ENCODE measurements at regions not wholly inside any gene's neighbourhood (a gene's known extent, or its start where the extent isn't known, plus 50 kb on each side); places are given as distances from the start of the nearest gene placed in this dataset.
A peak's percentile ranks its signal among the peaks of the same experiment; 100 is the strongest.
"Not testable (repeated sequence)": the region's sequence is repeated elsewhere in the genome, so short reads cannot be mapped to it uniquely, and the experiment has no call there.

DNA sequence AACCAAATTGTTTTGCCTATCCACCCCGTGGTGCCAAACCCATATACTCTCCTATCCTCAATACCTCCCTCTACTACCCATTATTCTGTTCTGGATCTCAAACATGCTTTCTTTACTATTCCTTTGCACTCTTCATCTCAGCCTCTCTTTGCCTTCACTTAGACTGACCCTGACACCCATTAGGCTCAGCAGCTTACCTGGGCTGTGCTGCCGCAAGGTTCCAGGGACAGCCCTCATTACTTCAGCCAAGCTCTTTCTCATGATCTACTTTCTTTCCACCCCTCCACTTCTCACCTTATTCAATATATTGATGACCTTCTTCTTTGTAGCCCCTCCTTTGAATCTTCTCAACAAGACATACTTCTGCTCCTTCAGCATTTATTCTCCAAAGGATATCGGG is 517.9 kb downstream of the IRS2 start:
- peaks cover 69% of the 10 kb centered on the region for H3F3A ChIP-seq (ENCODE audit: insufficient read depth, low read depth)
- peak overlapping the region; percentile 94 for H3K4me2 ChIP-seq
- peaks cover 56% of the 10 kb centered on the region for H3K36me3 ChIP-seq (ENCODE audit: low read depth)
- H3K9me2 ChIP-seq (ENCODE audit: insufficient read depth); POLR2A ChIA-PET (ENCODE audit: unreplicated experiment); CTCF ChIA-PET; H3K27me3 ChIP-seq (ENCODE audit: insufficient read depth, low read depth); DNase-seq; H4K20me1 ChIP-seq (ENCODE audit: insufficient read depth); H2AFZ ChIP-seq; intact Hi-C loops (cut with micrococcal nuclease; ENCODE audit: unreplicated experiment): not testable (repeated sequence)
- TSS peak; percentile 0 for BruUV-seq (replicated peaks)
- peak overlapping the region; percentile 100 for H3K27ac ChIP-seq
- peak overlapping the region; percentile 64 for H3K4me3 ChIP-seq
- H3K4me1 ChIP-seq (replicated peaks; ENCODE audit: insufficient read depth), result peaks cover 40% of the 10 kb centered on the region
- H3K79me2 ChIP-seq (ENCODE audit: low read depth), result peaks cover 84% of the 10 kb centered on the region
- peaks cover 11% of the 10 kb centered on the region for H3K9me3 ChIP-seq (ENCODE audit: insufficient read depth, low read depth)

DNA sequence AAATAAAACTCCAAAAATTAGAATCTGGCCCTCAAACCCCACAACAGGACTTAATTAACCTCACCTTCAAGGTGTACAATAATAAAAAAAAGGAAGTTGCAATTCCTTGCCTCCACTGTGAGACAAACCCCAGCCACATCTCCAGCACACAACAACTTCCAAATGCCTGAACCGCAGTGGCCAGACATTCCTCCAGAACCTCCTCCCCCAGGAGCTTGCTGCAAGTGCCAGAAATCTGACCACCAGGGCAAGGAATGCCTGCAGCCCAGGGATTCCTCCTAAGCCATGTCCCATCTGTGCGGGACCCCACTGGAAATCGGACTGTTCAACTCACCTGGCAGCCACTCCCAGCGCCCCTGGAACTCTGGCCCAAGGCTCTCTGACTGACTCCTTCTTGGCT is 519.0 kb downstream of the IRS2 start:
- BruUV-seq (replicated peaks); H3K9me3 ChIP-seq (ENCODE audit: insufficient read depth, low read depth); H3K9me2 ChIP-seq (ENCODE audit: insufficient read depth); intact Hi-C loops (cut with micrococcal nuclease; ENCODE audit: unreplicated experiment); H2AFZ ChIP-seq; H4K20me1 ChIP-seq (ENCODE audit: insufficient read depth); H3K27me3 ChIP-seq (ENCODE audit: insufficient read depth, low read depth): not testable (repeated sequence)
- Histone ChIP-seq H3K4me2 (peak overlapping the region; percentile 94), H3K4me3 (peak overlapping the region; percentile 64), H3K27ac (peak overlapping the region; percentile 100), H3K79me2 (ENCODE audit: low read depth) (peaks cover 85% of the 10 kb centered on the region), H3K36me3 (ENCODE audit: low read depth) (peaks cover 48% of the 10 kb centered on the region), H3K4me1 (replicated peaks; ENCODE audit: insufficient read depth) (peaks cover 40% of the 10 kb centered on the region), H3F3A (ENCODE audit: insufficient read depth, low read depth) (peaks cover 60% of the 10 kb centered on the region)
- DNase-seq, result peak in 1 of 2 experiments; percentile 53
- POLR2A ChIA-PET (ENCODE audit: unreplicated experiment), result interaction anchor here (0.6 kb wide), 2 partner anchors 86 to 265 kb away, joined by 4 read pairs; no protein-coding TSS in a partner anchor
- CTCF ChIA-PET, result interaction anchor here (0.6 kb wide), 1 partner anchor 126 kb away, joined by 3 read pairs; no protein-coding TSS in a partner anchor

DNA sequence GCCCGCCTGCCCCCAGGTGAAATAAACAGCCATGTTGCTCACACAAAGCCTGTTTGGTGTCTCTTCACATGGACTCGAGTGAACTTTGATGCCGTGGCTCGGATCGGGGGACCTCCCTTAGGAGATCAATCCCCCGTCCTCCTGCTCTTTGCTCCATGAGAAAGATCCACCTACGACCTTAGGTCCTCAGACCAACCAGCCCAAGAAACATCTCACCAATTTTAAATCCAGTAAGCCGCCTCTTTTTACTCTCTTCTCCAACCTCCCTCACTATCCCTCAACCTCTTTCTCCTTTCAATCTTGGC is 521.0 kb downstream of the IRS2 start:
- H3K27me3 ChIP-seq (ENCODE audit: insufficient read depth, low read depth); H3K9me3 ChIP-seq (ENCODE audit: insufficient read depth, low read depth); H3K9me2 ChIP-seq (ENCODE audit: insufficient read depth); CTCF ChIA-PET; BruUV-seq (replicated peaks); H4K20me1 ChIP-seq (ENCODE audit: insufficient read depth); H2AFZ ChIP-seq: not testable (repeated sequence)
- Histone ChIP-seq H3K27ac (peak overlapping the region; percentile 100), H3K36me3 (ENCODE audit: low read depth) (peaks cover 51% of the 10 kb centered on the region), H3K79me2 (ENCODE audit: low read depth) (peaks cover 90% of the 10 kb centered on the region), H3K4me2 (peak overlapping the region; percentile 94), H3K4me1 (replicated peaks; ENCODE audit: insufficient read depth) (peaks cover 37% of the 10 kb centered on the region), H3F3A (ENCODE audit: insufficient read depth, low read depth) (peaks cover 48% of the 10 kb centered on the region), H3K4me3 (peak overlapping the region; percentile 64)
- peak in 1 of 2 experiments; percentile 70 for DNase-seq
- intact Hi-C loops (cut with micrococcal nuclease; ENCODE audit: unreplicated experiment), result loop anchor here (1.0 to 2.0 kb wide), 3 partner anchors 55 to 304 kb away; no protein-coding TSS in a partner anchor
- POLR2A ChIA-PET (ENCODE audit: unreplicated experiment), result interaction anchor here (0.6 to 1.4 kb wide), 4 partner anchors 8 to 291 kb away, joined by 3 to 14 read pairs (median 5); no protein-coding TSS in a partner anchor

DNA sequence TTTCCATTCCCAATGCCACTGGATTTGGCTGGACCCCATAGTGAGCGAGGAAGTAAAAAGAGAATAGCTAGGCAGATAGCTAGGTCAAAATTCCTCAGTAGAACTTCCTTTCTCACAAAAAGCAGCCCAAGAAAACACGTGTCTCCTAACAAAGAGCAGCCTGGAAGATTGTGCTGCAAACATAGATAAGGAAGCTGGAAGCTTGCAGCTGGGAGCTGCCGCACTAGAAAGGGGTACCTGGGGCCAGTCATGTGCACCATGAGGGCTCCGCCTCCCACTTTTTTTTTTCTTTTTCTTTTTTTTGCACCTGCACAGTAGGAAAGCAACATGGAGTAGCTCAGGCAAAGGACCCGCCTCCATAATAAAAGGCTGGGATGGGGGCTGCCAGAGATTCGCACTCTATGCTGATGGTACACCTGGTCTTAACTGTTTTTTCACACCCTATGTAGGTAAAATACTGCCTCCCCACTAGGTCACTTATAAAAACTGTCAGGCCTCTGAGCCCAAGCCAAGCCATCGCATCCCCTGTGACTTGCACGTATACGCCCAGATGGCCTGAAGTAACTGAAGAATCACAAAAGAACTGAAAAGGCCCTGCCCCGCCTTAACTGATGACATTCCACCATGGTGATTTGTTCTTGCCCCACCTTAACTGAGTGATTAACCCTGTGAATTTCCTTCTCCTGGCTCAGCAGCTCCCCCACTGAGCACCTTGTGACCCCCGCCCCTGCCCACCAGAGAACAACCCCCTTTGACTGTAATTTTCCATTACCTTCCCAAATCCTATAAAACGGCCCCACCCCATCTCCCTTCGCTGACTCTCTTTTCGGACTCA is 521.6 kb downstream of the IRS2 start:
- H3K9me2 ChIP-seq (ENCODE audit: insufficient read depth); CTCF ChIA-PET; H4K20me1 ChIP-seq (ENCODE audit: insufficient read depth); H3K27me3 ChIP-seq (ENCODE audit: insufficient read depth, low read depth); H2AFZ ChIP-seq: not testable (repeated sequence)
- Histone ChIP-seq H3K79me2 (ENCODE audit: low read depth) (peaks cover 92% of the 10 kb centered on the region), H3K4me2 (peak overlapping the region; percentile 94), H3K4me3 (peak overlapping the region; percentile 64; the same call in 1 of the 2 replicates), H3K4me1 (replicated peaks; ENCODE audit: insufficient read depth) (peaks cover 42% of the 10 kb centered on the region), H3K27ac (peak overlapping the region; percentile 100), H3K9me3 (ENCODE audit: insufficient read depth, low read depth) (peaks cover 11% of the 10 kb centered on the region; the same call in 1 of the 2 replicates), H3F3A (ENCODE audit: insufficient read depth, low read depth) (peaks cover 48% of the 10 kb centered on the region), H3K36me3 (ENCODE audit: low read depth) (peaks cover 57% of the 10 kb centered on the region)
- peak; percentile 76 to 96 for DNase-seq
- TSS peak; percentile 37 for BruUV-seq (replicated peaks)
- intact Hi-C loops (cut with micrococcal nuclease; ENCODE audit: unreplicated experiment), result loop anchor here (1.0 to 2.0 kb wide), 4 partner anchors 22 to 304 kb away; no protein-coding TSS in a partner anchor
- POLR2A ChIA-PET (ENCODE audit: unreplicated experiment), result interaction anchor here (0.5 to 1.4 kb wide), 8 partner anchors 8 to 290 kb away, joined by 3 to 14 read pairs (median 4); no protein-coding TSS in a partner anchor

GRCh38 chr13:109257761-109258157 is 528.6 kb downstream of the IRS2 start:
- Histone ChIP-seq H3K4me1 (replicated peaks; ENCODE audit: insufficient read depth) (peaks cover 64% of the 10 kb centered on the region), H3K4me2 (peak overlapping the region; percentile 44; the same call in 1 of the 2 replicates), H3F3A (ENCODE audit: insufficient read depth, low read depth) (peaks cover 43% of the 10 kb centered on the region), H3K9me3 (ENCODE audit: insufficient read depth, low read depth) (peaks cover 26% of the 10 kb centered on the region), H3K36me3 (ENCODE audit: low read depth) (peaks cover 64% of the 10 kb centered on the region), H3K79me2 (ENCODE audit: low read depth) (peaks cover 93% of the 10 kb centered on the region), H3K27ac (peak overlapping the region; percentile 97)
- H3K9me2 ChIP-seq (ENCODE audit: insufficient read depth); CTCF ChIA-PET; BruUV-seq (replicated peaks); H3K27me3 ChIP-seq (ENCODE audit: insufficient read depth, low read depth); H4K20me1 ChIP-seq (ENCODE audit: insufficient read depth); POLR2A ChIA-PET (ENCODE audit: unreplicated experiment); DNase-seq; H2AFZ ChIP-seq; H3K4me3 ChIP-seq: not testable (repeated sequence)
- intact Hi-C loops (cut with micrococcal nuclease; ENCODE audit: unreplicated experiment), result loop anchor here (1.0 to 2.0 kb wide), 2 partner anchors 14 to 47 kb away; no protein-coding TSS in a partner anchor
